C4-2B (cell line): ENCODE measurements at regions not wholly inside any gene's neighbourhood (a gene's known extent, or its start where the extent isn't known, plus 50 kb on each side); places are given as distances from the start of the nearest gene placed in this dataset.
"Not testable (repeated sequence)": the region's sequence is repeated elsewhere in the genome, so short reads cannot be mapped to it uniquely, and the experiment has no call there.

Experiments used
- H3K27ac ChIP-seq: fragments of 450-650 bp; 2 replicates; pipeline ENCODE4 v1.5.1; 2017
- CTCF ChIP-seq: fragments of 450-650 bp; conservative IDR thresholded peaks from 2 replicates; pipeline ENCODE4 v1.5.1; 2017; ENCODE audit warnings: mild to moderate bottlenecking
- ZFX ChIP-seq: fragments of 450-650 bp; IDR thresholded peaks from 2 replicates; pipeline ENCODE4 v1.6.1; 2017

GRCh38 chr19:28602675-28603298 lies 610.2 kb downstream of the UQCRFS1 start:
- TF ChIP-seq CTCF (no peak), ZFX (no peak)
- no peak overlapping the region for H3K27ac ChIP-seq

DNA sequence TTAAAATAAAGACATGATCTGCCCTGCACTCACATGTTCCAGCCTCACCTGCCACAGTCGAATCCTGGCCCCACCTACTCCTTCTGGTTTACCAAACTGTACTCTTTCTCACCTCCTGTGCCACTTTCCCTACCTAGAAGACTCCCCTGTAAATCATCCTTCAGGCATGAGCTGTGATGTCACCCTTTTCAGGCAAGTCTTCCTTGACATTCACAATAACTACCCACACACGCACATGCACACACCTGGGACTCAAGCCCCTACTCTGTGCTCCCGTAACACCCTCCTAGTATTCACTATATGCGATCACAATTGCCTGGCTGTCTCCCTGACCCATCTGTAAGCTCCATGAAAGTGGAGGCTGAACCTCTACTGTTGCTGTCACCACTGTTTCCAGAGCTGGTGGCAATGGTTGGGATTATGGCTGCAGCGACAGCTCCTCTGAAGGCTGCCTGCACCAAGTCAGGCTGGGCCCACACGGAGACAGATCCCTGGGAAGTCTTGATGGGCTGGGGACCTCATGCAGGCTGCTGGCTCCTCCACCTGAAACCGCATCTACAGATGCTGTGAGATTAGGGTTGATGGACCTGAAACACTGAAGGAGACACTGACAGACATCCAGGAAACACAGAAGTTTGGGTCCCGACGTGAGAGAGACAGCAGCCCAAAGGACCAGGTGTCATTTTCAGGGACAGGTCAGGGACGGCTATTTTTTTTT lies 611.1 kb downstream of the UQCRFS1 start:
- H3K27ac ChIP-seq: no peak overlapping the region

DNA sequence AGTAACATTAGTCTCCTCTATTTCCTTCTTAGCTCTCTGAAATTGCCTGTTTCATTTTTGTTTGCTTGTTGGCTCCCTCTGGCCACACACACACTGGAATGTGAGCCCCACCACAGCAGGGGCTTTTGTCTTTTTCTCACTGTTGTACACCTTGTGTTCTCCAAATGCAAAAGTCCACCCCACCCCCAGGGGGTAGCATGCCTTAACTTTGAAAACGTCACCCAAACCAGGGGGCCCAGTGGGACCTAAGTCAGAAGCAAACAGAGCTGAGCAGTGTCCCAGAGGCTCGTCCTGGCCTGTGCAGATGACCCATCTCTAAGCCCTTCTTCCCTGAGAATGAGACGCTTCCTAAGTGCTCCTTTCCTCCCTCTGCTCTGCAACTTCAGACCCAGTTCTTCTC lies 614.1 kb downstream of the UQCRFS1 start:
- no peak overlapping the region for H3K27ac ChIP-seq
- TF ChIP-seq CTCF (no peak), ZFX (no peak)

More for the DNA sequence above, 611.1 kb downstream of the UQCRFS1 start:
- no peak for TF ChIP-seq ZFX
- no peak for TF ChIP-seq CTCF

GRCh38 chr19:28596561-28597071 lies 616.3 kb downstream of the UQCRFS1 start:
- H3K27ac ChIP-seq: no peak overlapping the region

DNA sequence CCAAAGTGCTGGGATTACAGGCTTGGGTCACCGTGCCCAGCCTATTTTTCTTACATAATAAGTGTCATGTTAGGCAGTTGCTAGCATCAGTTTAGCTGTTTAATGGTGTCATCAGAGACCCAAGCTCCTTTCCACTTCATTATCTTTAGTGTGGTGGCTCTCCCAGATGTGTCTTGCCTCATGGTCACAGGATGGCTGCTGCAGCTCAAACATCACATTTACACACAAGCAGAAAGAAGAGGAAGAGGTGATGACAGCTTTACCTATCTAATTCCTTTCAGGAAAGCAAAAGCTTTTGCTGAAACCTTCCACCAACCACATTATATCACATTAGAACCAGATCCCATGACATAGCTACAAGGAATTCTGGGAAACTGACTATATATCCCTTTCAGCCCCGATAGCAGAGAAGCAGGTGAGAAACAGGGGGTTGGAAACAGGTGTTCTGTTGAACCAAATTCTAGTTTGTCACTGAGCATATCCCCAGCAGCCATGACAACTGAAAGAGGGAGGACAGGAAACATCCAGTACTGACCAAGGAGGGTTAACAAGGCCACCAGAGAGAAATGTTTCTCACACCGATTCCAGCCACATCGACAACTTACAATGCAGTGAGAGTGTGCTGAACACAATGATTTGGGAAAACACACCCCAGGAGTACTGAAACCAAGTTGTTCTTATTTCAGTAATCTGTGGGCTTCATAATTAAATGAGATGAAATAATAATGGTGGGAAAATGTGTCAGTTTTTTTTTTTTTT lies 617.0 kb downstream of the UQCRFS1 start:
- H3K27ac ChIP-seq: no peak overlapping the region

More at GRCh38 chr19:28596561-28597071, 616.3 kb downstream of the UQCRFS1 start:
- no peak for TF ChIP-seq CTCF
- TF ChIP-seq ZFX: no peak

GRCh38 chr19:28594737-28595136 lies 618.2 kb downstream of the UQCRFS1 start:
- H3K27ac ChIP-seq: no peak overlapping the region
- no peak for TF ChIP-seq CTCF
- no peak for TF ChIP-seq ZFX

More for the DNA sequence above, 617.0 kb downstream of the UQCRFS1 start:
- TF ChIP-seq CTCF (no peak), ZFX (no peak)

DNA sequence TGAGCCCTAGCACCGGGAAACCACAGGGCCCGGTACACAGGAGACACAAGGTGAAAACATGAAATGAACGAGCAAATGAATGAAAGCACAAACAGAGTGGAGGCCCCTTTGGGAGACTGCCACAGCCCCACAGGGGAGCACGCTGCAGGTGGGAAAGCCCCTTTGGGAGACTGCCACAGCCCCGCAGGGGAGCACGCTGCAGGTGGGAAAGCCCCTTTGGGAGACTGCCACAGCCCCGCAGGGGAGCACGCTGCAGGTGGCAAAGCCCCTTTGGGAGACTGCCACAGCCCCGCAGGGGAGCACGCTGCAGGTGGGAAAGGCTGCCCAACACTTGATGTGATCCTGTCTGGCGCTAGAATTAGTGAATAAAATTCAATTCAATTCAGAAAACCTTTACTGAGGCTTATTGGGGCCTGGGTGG lies 623.0 kb downstream of the UQCRFS1 start:
- not testable (repeated sequence) for H3K27ac ChIP-seq
